Activated T-cell treated with anti-CD3 and anti-CD28 coated beads, Interleukin-2, amount 50 U/mL, for 4 hours (primary cell): ENCODE measurements at regions not wholly inside any gene's neighbourhood (a gene's known extent, or its start where the extent isn't known, plus 50 kb on each side); places are given as distances from the start of the nearest gene placed in this dataset.

ENCODE experiments used
- ATAC-seq, 2 donors: fragments of 200-7000 bp; cut with Tn5 transposase; one replicate each; pipeline ENCODE4 v1.10.0; 2021
- DNase-seq: peaks from one replicate; pipeline ENCODE4 v3.0.0-alpha.2; 2020
- H3K27me3 Mint-ChIP-seq: one replicate; pipeline ENCODE4 v1.8.0; 2021; ENCODE audit warnings: low read depth, mixed read lengths
- H3K36me3 Mint-ChIP-seq: one replicate; pipeline ENCODE4 v1.8.0; 2022; ENCODE audit warnings: mixed read lengths; ENCODE audit not compliant: insufficient read depth
- H3K4me1 Mint-ChIP-seq: one replicate; pipeline ENCODE4 v1.8.0; 2021; ENCODE audit warnings: low read depth, mixed read lengths
- H3K4me3 Mint-ChIP-seq: one replicate; pipeline ENCODE4 v1.8.0; 2021; ENCODE audit warnings: mild to moderate bottlenecking, moderate library complexity, mixed read lengths
- H3K9me3 Mint-ChIP-seq: one replicate; pipeline ENCODE4 v1.8.0; 2021; ENCODE audit warnings: mixed read lengths

DNA sequence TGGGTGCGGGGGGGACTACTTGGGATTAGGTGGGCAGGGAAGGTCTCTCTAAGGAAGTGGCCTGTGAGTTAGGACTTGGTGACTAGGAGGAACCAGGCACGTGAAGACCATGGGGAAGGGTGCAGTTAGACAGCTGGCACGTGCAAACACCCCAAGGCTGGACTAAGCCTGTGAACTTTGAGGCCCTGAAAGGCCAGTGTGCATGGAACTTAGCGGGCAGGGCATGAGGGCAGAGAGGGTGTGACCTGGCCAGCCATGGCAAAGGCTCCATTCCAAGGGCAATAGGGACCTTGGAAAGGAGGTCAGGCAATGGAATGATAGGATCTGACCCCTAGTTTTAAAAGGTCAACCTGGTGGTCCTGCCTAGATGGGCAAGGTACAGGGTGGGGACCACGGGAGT lies 158.4 kb upstream of the PCBD1 start:
- Mint-ChIP-seq H3K4me1 (no peaks in the 10 kb centered on the region), H3K4me3 (no peak overlapping the region), H3K36me3 (no peaks in the 10 kb centered on the region), H3K9me3 (no peaks in the 10 kb centered on the region), H3K27me3 (peaks cover 18% of the 10 kb centered on the region)
- DNase-seq (no peak), ATAC-seq (no peak)

GRCh38 chr10:71048971-71049615 lies 160.7 kb upstream of the PCBD1 start:
- DNase-seq, result no peak
- no peaks in the 10 kb centered on the region for H3K36me3 Mint-ChIP-seq
- H3K9me3 Mint-ChIP-seq, result no peaks in the 10 kb centered on the region
- no peak for ATAC-seq
- no peak overlapping the region for H3K4me3 Mint-ChIP-seq
- H3K27me3 Mint-ChIP-seq, result peaks cover 18% of the 10 kb centered on the region
- H3K4me1 Mint-ChIP-seq, result no peaks in the 10 kb centered on the region

DNA sequence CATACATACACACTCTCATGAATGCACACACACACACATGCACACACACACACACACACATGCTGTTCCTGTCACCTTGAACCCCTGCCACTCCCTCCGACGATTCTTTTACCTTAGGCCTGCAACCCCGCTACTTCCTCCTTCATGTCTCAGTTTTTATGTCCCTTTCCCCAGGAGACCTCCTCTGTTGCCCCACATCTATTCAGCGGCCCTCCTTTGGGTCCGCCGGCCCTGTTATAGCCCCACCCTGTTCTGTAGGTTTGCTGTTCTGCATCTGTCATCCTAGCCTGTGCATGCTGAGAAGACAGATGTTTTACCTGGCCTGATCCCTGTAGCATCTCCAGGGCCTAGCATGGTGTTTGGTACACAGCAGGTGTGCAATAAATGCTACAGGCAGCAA lies 161.6 kb upstream of the PCBD1 start:
- no peaks in the 10 kb centered on the region for H3K9me3 Mint-ChIP-seq
- no peak for ATAC-seq
- no peak overlapping the region for H3K4me3 Mint-ChIP-seq
- no peaks in the 10 kb centered on the region for H3K4me1 Mint-ChIP-seq
- H3K27me3 Mint-ChIP-seq, result peaks cover 17% of the 10 kb centered on the region
- no peaks in the 10 kb centered on the region for H3K36me3 Mint-ChIP-seq
- DNase-seq, result no peak

GRCh38 chr10:71052076-71052660 lies 160.2 kb upstream of the UNC5B start:
- H3K36me3 Mint-ChIP-seq, result no peaks in the 10 kb centered on the region
- no peak overlapping the region for H3K4me3 Mint-ChIP-seq
- DNase-seq (no peak), ATAC-seq (no peak)
- H3K27me3 Mint-ChIP-seq, result peaks cover 14% of the 10 kb centered on the region
- no peaks in the 10 kb centered on the region for H3K4me1 Mint-ChIP-seq
- H3K9me3 Mint-ChIP-seq, result no peaks in the 10 kb centered on the region

DNA sequence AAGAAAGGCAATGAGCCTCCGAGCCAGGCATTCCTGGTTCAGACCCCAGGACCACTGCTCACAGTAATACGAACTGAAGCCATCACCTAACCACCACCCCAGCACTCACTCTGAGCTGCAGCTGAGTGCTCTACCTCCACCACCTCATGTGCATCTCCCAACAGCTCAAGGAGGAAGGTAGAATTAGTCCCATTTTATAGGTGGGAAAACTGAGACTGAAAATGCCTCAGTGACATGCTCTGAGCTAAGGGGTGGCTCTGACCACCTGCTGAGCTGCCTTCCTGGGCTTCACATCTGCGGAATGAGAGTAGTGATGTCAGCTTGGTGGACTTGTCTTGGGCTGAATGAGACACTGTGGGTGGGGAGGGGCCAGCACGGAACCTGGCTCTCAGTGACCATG lies 159.7 kb upstream of the UNC5B start:
- H3K36me3 Mint-ChIP-seq, result no peaks in the 10 kb centered on the region
- H3K4me1 Mint-ChIP-seq, result no peaks in the 10 kb centered on the region
- no peaks in the 10 kb centered on the region for H3K9me3 Mint-ChIP-seq
- ATAC-seq (no peak), DNase-seq (no peak)
- peaks cover 14% of the 10 kb centered on the region for H3K27me3 Mint-ChIP-seq
- H3K4me3 Mint-ChIP-seq, result no peak overlapping the region

DNA sequence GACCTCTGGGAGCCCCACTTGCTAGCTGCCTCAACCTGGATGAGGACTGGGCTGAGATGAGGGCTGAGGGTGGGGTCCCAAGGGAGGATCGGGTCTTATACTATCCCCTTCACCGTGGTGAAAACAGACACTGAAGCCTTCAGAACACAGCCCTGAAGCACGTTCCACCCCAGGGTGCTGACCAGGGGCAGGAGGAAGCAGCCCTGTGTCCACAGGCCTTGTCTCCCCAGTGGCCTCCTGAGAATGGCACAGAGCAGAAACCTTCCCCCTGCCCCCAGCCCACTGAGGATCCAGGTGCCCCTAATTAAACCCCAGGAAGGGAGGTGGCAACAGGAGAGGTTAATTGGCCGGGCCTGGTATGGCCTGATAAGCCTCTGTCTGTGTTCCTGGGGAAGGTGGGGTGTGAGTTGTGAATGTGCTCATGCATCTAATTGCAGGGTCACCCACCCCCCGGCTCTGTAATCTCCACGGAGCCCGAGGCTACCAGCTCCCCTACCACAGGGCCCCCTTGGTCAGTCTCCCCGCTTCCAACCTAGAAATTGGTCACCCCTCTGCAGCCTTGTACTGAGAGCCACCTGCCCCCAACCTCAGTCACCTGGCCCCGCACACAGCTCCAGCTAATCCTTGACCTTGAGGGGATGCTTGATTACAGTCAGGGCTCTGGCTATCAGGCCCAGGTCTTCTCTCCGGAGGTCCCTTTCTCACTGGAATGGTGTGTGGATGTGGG lies 159.0 kb upstream of the UNC5B start:
- H3K4me1 Mint-ChIP-seq, result no peaks in the 10 kb centered on the region
- H3K4me3 Mint-ChIP-seq, result no peak overlapping the region

GRCh38 chr10:71058308-71058707 lies 154.1 kb upstream of the UNC5B start:
- Mint-ChIP-seq H3K9me3 (no peaks in the 10 kb centered on the region), H3K27me3 (peaks cover 2% of the 10 kb centered on the region), H3K36me3 (no peaks in the 10 kb centered on the region), H3K4me1 (no peaks in the 10 kb centered on the region), H3K4me3 (no peak overlapping the region)
- no peak for DNase-seq
- no peak for ATAC-seq

More for the DNA sequence above, 159.0 kb upstream of the UNC5B start:
- Mint-ChIP-seq H3K9me3 (no peaks in the 10 kb centered on the region), H3K27me3 (peaks cover 14% of the 10 kb centered on the region), H3K36me3 (no peaks in the 10 kb centered on the region)
- DNase-seq, result no peak
- ATAC-seq, result no peak

DNA sequence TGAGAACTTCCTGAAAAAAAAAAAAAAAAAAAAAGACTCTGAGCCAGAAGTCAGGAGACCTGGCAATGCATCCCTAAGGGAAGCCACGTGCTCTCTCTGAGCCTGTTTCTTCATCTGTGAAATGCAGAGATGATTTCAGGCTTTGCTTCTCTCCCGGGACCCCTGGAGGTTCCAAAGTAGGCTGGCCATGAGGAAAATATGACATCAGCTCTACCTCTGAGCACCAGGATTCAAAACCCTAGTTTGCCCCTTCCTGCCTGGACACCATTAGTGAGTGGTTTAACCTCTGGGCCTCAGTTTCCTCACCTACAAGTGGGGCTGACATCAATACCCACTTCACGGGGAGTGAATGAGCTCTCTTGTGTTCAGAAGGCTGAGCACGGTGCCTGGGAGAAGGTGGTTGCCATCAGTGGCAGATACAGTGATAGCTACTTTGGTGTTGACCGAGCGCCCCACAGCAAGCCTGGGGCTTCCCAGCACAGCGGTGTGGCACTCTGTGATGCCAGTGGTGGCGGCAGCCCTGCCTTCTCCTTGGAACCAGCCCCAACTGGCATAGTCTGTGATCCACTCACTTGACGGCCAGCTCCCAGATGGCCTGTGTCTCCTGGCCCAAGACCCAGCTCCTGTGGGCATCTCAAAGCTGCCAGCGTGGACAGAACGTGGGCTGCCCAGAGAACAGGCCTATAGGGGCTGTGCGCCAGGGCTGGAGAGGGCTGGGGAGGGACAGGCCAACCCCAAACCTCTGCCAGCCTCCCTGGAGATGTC lies 153.1 kb upstream of the UNC5B start:
- H3K9me3 Mint-ChIP-seq, result no peaks in the 10 kb centered on the region

DNA sequence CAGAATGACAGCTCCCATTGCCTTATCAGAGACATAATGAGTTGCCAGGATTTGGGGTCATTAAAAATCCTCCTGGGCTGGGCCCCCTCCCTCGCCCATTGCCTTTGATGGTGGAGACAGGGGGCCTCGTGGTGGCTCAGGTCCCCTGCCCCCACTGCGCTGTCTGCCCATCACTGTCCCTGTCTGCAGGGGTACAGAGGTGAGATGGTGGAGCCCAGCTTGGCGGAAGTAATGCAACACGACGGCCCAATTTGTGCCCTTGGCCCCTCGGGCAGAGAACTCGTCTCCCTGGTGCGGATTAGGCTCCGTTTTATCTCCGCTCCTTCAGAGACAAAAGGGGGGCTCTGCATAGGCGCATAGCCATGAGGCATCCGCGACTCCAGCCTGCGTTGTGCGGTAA lies 152.4 kb upstream of the UNC5B start:
- Mint-ChIP-seq H3K36me3 (no peaks in the 10 kb centered on the region), H3K4me3 (no peak overlapping the region), H3K9me3 (no peaks in the 10 kb centered on the region), H3K4me1 (no peaks in the 10 kb centered on the region), H3K27me3 (no peaks in the 10 kb centered on the region)
- no peak for ATAC-seq
- DNase-seq, result no peak

More for the DNA sequence above, 153.1 kb upstream of the UNC5B start:
- no peaks in the 10 kb centered on the region for H3K4me1 Mint-ChIP-seq
- ATAC-seq (no peak), DNase-seq (no peak)
- no peak overlapping the region for H3K4me3 Mint-ChIP-seq
- H3K27me3 Mint-ChIP-seq, result peaks cover 2% of the 10 kb centered on the region
- no peaks in the 10 kb centered on the region for H3K36me3 Mint-ChIP-seq

DNA sequence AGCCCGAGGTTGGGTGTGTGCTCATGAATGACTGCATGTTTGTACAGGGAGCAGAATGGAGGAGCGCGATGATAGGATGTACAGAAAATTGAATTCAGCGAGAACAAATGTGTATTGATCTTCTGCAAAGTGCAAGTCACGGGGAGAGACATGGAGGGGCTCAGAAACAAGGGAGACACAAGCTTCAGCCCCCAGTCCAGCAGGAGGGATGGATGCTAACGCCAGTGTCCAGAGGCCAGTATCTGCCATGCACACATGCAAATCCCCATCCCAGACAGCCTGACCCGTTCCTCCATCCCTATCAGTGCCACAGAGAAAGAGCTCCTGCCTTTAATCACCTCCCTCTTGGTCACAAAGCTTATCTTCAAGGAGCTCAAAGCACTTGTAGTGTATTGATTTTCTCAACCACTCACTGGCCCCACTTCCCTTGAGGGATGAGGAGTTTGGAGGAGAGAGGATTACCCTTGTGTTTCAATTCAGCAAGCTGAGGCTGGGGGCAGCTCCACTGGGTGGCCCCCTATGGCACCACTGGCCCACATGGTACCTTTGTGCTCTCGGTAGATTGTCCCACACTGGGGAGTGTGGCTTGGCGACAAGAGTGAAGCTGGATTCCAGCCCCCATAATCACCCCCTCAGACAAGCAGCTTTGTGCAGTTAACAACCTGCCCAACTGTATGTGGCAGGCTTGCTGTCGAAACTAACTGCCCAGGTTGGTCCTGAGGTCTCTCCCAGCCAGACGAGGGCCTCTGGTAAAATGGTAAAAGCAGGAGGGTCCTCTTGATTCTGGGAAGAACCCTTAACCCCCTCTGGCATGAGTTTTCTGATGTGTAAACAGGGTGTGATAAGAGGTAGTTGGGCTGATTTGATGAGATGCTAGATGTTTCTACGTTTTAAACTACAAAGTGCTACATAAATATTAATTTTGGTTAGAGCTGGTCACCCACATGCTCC lies 151.6 kb upstream of the UNC5B start:
- Mint-ChIP-seq H3K4me1 (no peaks in the 10 kb centered on the region), H3K36me3 (no peaks in the 10 kb centered on the region), H3K4me3 (no peak overlapping the region), H3K9me3 (no peaks in the 10 kb centered on the region), H3K27me3 (no peaks in the 10 kb centered on the region)
- DNase-seq, result no peak
- no peak for ATAC-seq

- no peak for ATAC-seq
- H3K36me3 Mint-ChIP-seq, result no peaks in the 10 kb centered on the region
- H3K4me3 Mint-ChIP-seq, result no peak overlapping the region
- H3K9me3 Mint-ChIP-seq, result no peaks in the 10 kb centered on the region
- H3K4me1 Mint-ChIP-seq, result no peaks in the 10 kb centered on the region
- no peak for DNase-seq
- H3K27me3 Mint-ChIP-seq, result no peaks in the 10 kb centered on the region
These were observed 150.9 kb upstream of the UNC5B start for GRCh38 chr10:71061472-71061871.

DNA sequence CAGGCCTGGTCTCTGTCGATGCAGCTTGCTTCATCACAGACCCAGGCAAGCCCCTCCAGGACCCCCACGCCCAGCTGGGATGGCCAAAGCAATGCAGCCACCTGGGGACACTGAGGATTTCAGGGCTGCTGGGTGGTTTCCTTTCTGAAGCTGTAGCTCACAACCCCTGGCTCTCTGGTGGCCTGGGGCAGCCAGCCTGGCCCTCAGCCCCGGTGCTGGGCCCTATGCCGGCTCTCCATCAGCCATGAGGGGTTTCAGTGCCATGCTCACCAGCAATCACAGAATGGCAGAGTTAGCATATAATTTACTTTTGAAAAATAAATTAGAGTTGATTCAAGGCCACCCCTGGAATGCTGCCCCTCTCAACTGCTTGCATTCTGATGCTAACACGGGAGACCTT lies 150.2 kb upstream of the UNC5B start:
- no peaks in the 10 kb centered on the region for H3K9me3 Mint-ChIP-seq
- DNase-seq (no peak), ATAC-seq (no peak)
- no peak overlapping the region for H3K4me3 Mint-ChIP-seq
- no peaks in the 10 kb centered on the region for H3K36me3 Mint-ChIP-seq
- no peaks in the 10 kb centered on the region for H3K4me1 Mint-ChIP-seq
- H3K27me3 Mint-ChIP-seq, result no peaks in the 10 kb centered on the region

DNA sequence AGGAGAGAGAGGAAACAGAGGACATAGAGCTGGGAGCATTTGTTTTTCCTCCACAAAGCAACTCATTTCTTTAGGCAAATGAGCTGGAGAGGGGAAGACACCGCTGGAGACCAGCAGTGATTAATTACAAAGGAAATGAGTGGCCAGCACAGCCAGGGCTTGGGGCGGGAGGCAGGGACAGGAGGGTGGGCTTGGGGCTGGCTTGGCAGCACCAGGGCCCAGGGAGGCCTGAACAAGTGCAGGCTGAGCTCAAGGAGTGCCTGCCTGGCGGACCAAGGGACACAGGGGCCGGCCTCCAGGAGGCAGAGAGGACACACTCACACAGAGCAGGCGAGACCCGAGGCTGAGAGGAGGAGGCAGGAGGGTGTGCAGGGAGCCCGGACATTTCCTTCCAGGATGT lies 149.0 kb upstream of the UNC5B start:
- ATAC-seq (no peak), DNase-seq (no peak)
- H3K27me3 Mint-ChIP-seq, result no peaks in the 10 kb centered on the region
- H3K36me3 Mint-ChIP-seq, result no peaks in the 10 kb centered on the region
- no peaks in the 10 kb centered on the region for H3K9me3 Mint-ChIP-seq
- H3K4me1 Mint-ChIP-seq, result no peaks in the 10 kb centered on the region
- no peak overlapping the region for H3K4me3 Mint-ChIP-seq
